NCI-H1417 treated with DMSO at 0.1 percent for 48 hours (cell line): ENCODE measurements at regions not wholly inside any gene's neighbourhood (a gene's known extent, or its start where the extent isn't known, plus 50 kb on each side); places are given as distances from the start of the nearest gene placed in this dataset.

Experiments
- DNase-seq: peaks from one replicate; lab custom pipeline; 2025; lab: John Stamatoyannopoulos, UW

DNA sequence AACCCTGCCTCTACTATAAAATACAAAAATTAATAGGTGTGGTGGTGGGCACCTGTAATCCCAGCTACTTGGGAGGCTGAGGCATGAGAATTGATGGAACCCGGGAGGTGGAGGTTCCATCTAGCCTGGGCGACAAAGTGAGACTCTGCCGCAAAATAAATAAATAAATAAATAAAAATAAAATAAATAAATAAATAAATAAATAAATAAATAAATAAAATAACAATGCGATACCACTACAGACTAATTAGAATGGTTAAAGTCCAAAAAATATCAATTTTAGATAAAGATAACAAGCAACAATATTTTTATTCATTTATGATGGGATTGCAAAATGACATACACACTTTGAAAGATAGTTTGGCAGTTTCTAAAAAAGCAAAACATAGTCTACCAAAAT is 1131.5 kb downstream of the SI start:
- DNase-seq = no peak

DNA sequence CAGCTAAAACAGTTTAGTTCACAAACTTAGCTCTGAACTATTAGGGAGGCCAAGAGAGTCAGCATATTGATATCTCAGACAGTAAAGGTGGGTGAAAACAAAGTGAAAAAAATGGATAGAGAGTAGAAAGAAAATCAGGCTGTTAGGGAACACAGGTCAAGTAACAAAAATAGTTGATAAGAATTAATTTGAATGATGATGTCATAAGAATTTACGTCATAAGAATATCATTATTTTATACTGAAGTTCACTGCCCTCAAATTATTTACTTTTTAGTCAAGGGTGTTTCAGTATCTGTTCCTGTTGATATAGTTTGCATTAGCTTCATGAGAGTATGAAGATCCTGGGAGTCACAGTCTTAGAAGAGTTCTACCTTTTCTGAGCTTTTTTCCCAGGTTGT is 1134.6 kb downstream of the SI start:
- DNase-seq = no peak

- DNase-seq = no peak
Observed at GRCh38 chr3:163939926-163940325, 1138.4 kb downstream of the SI start.

DNA sequence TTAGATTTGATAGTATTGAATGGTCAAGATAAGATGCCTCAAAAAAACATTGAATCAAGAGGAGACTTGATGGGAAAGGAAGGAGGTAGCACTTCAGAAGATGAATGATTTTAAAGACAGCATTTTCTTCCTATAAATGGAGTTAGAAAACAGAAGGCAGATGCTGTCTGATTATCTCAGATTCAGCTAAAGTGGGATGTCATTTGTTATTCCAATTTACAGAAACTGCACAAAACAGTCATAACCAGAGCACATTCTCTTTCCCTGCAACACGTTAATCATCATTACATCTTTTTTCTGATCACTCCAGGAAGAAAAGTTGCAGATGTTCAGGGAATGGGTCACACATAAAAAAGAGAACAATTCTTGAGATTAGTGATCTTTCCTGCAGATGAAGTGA is 1141.8 kb downstream of the SI start:
- DNase-seq = no peak

DNA sequence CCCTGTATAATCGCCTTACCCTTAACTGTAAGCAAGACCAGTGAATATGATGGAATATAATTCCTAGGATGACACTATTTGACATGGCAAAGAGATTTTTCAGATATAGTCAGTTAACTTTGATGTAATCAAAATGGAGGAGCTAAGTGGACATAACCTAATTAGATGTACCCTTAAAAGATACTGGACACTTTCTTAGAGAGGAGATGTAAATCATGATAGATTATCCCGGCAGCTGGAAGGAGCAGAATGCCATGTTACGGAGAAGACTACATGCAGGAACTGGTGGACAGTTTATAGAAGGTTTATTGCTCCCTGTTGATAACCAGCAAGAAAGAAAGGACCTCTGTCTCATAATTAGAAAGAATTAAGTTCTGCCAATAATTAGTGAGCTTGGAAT is 1142.9 kb downstream of the SI start:
- DNase-seq = no peak

DNA sequence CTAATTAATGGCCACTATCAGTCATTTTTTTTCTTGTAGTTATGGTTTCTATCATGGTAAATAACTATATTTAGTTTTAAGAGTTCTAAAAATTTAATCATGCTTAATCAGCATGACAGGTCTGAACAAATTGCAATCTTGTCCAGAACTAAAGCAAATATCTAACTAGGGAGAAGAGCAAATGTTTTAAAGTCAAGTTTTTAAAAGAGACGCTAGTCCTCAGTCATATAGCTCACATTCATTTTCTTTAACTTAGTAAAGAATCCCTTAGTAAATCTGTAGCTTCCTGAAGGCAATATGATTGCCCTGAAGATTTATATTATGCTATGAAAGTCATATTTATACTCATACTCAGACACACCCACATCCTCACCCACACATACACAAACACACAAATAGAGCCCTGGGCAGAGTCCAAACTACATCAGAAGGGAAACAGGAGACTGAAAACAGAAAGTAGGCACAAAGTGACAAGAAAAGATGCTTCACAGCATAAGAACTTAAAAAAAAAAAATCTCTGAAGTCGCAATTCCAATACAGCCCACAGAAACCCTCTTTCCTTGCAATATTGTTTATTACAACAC is 1149.1 kb downstream of the SI start:
- no peak for DNase-seq

DNA sequence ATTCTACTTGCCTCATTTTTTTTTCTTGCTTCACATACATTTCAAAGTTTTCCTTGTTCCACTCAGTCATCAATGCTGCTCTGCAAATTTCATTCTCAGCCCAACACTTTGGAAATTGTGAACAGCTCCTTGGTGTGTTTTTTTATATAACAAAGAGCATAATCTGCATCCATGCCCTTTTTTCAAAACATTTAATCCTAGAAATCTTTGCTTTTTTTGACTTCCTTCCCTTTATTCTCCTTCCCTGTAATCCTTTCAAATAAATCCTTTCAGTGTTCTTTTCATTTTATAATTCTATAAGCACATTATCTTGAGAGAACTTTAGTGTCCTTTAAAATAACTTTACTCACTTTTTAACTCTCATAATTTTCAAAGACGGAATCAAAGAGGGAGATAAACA is 1150.8 kb downstream of the SI start:
- DNase-seq = no peak

DNA sequence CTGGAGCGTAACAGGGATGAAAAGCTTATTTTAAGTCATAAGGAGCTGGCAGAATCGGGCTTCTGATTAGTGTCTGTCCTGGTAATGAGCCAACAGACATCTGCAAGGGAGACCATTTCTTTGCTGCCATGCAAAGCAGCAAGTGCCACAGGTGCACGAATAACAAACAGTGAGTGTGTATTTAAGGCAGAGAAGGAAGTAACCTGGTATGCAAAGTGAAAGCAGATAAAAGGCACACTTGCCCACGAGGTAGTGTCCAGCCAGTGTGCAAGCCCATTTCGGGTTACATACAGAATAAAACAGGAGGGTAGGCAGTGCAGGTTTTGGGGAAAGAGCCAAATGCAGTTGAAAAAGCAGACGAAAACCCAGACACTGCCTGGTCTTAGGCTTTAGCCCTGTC is 1153.7 kb downstream of the SI start:
- no peak for DNase-seq

GRCh38 chr3:163919154-163919553 is 1159.1 kb downstream of the SI start:
- DNase-seq = no peak

DNA sequence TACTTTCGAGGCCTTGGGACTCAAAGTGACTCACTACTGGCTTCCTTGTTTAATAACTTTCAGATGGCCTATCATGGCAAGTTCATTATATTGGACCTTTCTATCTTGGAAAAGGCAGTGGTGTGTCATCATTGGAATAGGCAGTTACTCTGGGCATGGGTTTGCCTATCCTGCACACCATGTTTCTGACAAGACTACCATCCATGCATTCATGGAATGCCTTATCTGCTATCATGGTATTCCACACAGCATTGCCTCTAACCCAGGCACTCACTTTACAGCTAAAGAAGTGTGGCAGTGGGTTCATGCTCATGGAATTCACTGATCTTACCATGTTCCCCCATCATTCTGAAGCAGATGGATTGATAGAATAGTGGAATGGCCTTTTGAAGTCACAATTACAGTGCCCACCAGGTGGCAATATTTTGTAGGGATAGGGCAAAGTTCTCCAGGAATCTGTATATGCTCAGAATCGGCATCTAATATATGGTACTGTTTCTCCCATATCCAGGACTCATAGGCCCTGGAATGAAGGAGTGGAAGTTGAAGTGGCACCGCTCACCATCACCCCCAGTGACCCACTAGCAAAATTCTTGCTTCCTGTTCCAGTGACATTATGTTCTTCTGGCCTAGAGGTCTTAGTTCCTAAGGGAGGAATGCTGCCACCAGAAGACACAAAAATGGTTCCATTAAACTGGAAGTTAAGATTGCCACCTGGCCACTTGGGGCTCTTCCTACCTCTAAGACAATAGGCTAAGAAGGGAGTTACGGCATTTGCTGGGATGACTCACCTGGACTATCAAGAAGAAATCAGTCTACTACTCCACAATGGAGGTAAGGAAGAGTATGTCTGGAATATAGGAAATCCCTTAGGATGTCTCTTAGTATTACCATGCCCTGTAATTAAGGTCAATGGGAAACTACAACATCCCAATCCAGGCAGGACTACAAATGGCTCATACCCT is 1161.4 kb downstream of the SI start:
- DNase-seq = no peak

DNA sequence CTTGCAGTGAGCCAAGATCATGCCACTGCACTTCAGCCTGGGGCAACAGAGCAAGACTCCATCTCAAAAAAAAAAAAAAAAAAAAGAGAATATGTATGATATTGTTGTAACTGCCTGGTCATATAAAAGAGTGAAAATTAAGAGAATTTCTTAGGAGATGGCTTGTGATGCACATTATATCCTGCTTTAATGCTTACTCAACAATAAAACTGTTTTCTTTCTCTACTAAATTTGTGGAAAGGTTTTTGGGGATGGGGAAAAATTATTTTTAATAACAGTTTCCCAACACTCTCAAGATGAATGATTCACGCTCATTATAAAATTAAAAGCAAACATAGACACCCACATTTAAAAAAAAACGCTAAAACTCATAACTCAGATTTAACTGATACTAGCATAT is 1163.0 kb downstream of the SI start:
- no peak for DNase-seq

DNA sequence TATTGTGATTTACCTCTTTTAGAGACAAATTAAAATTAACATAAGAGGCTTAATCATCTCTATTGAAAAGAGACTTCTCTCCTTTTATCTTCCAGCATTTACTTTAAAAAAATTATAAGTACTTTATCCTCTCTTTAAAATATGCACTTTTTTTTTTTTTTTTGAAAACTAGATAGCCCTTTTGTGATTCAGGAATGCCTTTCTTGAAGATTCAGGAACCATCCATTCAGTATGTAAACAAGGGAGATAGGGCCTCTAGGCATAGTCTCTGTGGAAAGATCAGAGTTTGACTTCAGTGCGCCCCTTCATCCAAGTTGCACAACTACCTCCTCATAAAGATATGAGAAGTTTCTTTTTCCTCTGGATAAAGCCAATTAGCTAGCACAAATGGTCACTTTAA is 1163.7 kb downstream of the SI start:
- DNase-seq = no peak

DNA sequence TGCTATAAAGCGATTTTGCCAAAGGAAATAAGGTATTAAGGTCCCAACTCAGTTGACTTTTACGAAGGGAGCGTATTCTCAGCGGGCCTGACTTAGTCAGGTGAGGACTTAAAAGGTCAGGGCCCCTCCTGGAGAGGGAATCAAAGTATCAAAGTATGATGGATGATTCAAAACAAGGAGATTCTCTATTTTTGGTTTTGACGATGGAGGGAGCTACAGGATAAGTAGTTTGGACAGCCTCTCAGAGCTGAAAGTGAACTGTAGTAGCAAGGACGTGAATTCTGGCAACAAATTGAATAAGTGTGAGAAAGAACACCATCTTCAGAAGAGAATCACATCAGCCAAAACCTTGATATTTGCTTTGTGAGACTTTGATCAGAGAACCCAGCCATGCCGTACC is 1186.5 kb downstream of the SI start:
- DNase-seq = no peak

DNA sequence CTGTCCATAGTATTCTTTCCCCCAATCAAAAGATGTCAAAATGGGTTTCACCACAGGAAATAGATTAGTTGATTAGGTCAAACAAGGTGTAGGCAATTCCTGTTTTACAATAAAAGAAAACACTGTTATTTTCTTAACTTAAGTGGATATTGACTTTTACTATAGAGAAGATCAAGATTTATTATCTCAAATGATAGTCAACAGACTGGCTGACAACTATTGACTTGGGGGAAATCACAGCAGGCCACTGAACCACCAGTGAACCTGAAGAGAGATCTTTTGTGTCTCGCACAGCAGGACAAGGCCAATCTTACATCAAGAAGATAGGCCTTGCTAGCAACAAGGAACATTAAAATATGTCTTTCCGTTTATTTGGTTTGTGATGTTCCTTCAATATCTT is 1187.6 kb downstream of the SI start:
- DNase-seq = peak; percentile 69

- DNase-seq = no peak
Observed at GRCh38 chr3:163879172-163879571, 1199.1 kb downstream of the SI start.

DNA sequence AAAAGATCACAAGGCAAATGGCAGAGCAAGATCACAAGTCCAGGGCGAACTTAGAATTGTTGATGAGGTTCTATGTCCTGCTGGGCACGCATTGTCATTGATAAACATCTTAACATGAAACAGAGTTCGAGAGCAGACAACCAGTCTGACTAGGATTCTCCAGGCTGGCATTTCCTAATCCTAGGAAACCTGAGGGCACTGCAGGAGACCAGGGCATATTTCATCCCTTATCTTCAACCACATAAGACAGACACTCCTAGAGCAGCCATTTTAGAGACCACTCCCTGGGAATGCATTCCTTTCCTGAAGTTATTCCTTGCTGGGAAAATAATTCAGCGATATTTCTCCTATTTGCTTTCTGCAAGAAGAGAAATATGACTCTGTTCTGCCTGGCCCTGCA is 1199.9 kb downstream of the SI start:
- no peak for DNase-seq

DNA sequence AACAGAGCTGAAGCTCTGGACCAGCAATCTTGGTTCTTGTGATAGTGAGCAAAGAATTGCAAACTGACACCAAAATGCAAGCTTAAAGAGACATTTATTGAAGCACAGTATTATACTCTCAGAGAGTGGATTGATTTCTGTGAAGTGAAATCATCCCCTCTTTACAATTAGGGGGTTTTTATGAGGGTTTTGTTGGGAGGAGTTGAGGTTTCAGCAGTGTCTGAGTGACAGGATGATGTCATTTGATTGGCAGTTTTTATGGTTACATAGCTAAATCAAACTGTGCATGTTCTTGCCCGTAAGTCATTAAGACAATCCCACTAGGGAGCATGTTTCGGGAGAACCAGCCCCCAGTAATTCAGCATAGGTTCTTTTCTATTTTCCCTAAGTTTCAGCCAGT is 1200.5 kb downstream of the SI start:
- DNase-seq = no peak

DNA sequence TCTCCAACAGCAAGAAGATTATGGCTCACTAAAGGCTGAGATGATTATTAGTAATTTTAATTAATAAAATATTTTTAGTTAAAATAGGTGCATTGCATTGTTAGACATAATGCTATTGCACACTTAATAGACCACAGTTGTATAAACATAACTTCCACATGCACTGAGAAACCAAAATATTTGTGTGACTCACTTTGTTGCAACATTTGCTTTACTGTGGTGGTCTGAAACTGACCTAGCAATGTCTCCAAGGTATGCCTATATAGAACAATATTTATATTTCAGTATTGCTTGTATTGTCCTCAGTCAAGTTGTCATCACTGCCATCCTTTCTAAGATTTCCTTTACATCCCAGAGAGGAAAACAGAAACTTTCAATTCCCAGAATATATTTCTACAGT is 1215.2 kb downstream of the SI start:
- DNase-seq = no peak

DNA sequence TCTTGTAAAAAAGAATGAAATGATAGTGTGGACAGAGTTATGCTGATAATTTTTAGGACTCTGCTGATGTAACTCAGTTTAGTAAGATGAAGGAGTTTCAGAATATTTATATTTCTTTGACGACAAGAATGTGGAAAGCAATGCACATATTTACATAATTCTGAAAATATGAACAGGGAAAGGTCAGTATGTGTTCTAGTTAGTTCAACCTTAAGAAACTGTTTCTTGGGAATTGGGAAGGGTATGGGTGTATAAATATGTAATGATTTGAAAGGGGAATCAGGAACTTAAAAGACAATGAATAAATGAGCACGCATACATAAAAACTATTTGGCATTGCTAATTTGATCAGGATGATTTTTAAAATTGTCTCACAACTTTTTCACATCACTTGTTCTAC is 1226.1 kb downstream of the SI start:
- no peak for DNase-seq

- DNase-seq = no peak
Observed at GRCh38 chr3:163838769-163839168, 1239.5 kb downstream of the SI start.

GRCh38 chr3:163832547-163832946 is 1245.7 kb downstream of the SI start:
- no peak for DNase-seq

GRCh38 chr3:163821841-163822240 is 1256.5 kb downstream of the SI start:
- DNase-seq = no peak

DNA sequence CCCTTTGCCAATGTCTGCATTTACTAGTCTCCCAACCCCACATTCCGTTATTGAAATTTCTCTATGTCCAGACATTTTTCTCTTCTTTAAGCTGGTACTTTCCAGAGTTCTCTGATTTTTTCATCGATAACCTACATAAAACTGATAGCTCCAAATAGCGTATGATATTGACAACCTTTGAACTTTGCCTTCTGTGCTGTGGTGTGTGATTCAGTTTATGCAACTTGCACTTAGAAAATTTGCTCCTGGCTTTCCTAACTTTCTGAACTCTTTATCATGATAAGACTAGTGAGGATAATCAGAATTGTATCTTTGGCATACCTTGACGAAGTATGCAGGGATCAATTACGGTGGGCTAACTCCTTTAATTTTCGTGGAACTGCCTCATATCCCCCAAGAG is 1261.3 kb downstream of the SI start:
- no peak for DNase-seq

DNA sequence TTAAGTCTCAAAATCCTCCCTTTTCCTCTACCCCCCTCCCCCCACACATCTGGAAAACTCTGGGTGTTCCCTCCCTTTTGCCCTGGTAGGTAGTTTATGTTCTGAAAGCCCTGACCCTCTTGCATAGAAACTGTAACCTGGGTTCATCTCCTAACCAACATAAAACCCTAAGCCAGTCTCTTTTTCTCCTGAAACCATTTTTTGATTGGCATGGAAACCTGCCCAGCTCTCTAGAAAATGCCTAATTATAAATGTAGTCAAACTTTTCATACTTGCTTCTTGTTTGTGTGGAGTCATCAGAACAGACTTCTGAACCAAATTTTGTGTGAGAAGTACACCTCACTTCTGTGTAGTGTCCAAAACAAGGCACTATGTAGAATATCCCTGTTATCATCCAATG is 1264.4 kb downstream of the SI start:
- DNase-seq = no peak
